ENCODE measurements at regions not wholly inside any gene's neighbourhood (a gene's known extent, or its start where the extent isn't known, plus 50 kb on each side); places are given as distances from the start of the nearest gene placed in this dataset.

DNA sequence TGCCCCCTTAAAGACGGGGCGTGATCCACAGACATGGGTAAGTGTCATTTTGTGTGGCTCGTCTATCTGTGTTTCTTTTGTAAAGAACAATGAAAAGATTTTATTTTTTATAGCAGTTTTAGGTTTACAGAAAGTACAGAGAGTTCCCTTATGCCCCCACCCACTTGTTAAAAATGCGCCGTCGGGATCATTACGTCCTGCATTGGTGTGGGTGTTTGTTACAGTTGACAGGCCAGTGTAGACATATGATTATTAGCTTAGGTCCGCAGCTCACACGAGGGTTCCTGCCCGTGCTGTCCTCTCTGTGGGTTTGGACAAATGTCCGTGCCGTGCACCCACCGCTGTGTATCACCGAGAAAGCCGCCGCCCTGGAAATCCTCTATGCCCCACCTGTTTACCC, 50.5 kb downstream of the RGS12 start:
- no peak for DNase-seq

DNA sequence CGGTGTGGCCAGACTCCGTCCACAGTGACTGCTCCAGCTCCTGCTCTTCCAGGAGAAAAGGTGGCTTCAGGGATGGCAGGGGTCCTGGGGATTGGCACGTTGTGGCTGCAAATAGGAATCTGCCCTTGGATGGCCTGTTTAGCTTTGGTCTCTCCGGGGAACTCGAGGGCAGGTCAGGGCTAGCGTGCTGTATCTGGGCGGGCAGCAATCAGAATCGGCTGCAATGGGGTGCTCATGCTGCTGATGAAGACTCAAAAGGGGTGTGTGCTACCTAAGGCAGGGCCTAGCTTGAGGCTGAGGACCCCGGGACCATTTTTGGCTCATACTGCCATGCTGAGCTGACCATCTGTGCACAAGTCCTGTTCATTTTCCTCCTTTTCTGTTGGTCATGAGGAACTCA, 51.3 kb downstream of the RGS12 start:
- no peak for DNase-seq

DNA sequence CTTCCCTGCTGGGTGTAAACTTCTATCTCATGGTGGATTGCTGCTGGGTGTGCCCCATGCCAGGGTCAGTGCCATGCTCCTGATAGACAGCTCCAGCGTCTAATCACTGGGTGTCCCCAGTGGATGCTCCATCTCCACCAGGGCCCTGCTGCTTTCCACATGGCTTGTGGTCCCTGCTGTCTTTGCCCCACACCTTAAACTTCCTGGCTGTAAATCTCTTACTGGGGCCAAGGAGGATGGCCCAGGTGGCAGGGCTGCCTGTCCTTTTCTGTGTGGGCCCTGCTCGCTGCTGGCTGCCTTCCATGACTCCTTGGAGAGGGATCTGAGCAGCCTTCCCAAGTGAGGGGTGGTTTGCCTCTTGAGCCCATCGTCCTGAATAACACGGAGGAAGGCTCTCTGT, 51.8 kb downstream of the RGS12 start:
- no peak for DNase-seq

DNA sequence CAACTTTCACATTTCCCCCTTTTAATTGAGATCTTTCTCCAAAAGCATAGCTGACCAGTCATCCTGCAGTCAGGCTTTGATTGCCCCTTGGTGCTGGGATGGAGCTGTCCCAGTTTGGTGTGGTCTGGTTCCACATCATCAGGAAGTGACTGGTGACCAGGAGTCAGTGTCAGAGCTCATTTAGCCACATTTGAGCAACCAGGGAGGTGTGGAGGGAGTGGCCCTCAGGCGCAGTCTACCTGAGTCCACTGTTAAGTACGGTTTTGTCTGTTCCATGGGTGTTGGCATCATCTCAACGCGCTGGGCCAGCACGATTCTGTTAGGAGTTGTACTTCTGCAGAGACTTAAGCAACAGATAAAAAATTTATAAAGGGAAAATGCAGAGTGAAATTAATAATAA, 52.6 kb downstream of the RGS12 start:
- no peak for DNase-seq

DNA sequence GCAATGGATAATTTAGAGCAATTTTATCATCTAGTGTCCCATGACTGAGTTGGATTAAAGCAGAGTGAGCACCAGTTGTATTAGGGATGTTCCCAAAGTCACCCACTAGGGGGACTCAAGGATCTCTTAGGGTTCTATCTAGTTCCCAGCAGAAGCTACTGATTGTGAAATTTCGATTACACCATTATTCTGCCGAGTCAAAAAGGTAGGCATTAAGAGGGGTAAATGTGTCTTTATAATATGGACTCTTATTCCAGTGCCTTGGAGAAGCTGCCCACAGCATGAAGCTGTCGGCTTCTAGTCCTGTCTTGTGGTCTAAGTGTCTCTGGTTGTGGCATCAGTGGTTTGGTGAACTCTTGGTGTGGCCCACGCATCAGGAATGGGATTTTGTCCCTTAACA, 53.3 kb downstream of the RGS12 start:
- DNase-seq: peak; percentile 7

DNA sequence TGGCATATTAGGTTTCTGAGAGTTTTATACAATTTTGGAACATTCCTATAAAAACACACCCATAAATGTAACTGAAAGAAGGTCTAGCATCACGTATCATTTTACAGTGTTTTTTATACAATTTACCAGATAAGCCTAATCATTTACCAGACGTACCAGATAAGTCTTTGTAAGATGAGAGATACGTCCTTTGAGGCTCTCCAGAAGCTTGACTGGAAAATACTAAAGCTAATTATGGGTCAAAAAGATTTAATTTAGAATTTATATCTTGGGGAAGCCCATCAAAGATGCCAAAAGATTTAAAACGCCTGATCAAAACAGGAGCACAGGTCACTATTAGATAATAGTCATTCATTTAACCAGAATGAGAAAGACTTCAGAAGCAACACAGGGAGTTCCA, 55.0 kb downstream of the RGS12 start:
- DNase-seq: no peak

DNA sequence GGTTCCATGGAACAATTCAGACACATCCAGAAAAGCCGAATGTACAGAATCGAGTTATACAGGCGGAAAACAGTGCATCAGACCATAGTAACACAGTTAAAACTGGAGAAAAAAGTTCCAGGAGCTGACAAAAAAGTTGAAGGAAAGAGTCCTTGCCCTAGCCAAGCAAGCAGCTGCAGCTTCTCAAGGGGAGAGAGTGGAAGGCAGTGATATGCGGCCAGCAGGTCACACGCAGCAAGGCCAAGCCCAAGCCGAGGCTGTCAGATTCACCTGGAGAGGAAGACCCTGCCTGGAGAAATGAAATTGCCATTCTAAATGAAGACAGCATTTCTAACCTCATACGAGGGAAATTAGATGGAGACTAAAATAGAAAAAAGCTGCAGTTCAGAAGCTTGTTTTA, 55.8 kb downstream of the RGS12 start:
- DNase-seq: no peak

DNA sequence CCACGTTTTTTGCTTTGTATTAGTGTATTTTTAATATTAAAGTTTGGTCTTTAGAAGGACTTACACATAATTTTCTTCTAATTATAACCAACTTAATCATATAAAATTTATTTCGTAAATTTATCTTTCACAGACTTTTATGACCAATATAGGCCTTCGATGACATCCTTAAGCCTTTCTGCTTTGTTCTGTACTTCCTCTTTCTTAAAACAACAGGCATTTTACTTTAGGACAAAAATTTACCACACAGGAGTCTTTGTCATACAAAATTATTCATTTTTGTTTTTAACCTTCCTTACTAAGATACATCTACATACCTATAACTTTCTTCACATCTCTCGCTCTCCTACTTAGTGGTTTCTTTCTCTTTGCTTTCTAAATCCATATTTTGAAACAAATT, 56.3 kb downstream of the RGS12 start:
- no peak for DNase-seq

DNA sequence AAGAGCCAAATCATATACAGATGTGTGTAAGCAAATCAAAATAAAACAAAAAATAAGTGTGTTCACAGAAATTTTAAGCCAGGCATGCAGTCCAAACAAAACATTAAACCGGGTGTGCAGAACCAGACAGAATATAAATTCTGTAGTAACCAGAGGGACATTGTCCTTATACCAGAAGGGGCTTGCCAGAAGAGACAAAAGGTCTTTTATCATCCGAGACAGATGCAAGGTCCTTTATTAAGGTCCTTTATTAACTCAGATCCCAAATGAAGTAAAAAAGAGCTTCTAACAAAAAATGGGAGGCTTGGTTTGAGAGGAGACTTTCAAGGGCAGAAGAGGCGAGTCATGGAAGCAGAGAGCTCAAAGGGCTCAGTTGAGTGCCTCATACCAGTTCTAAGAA, 59.2 kb downstream of the RGS12 start:
- DNase-seq: no peak

DNA sequence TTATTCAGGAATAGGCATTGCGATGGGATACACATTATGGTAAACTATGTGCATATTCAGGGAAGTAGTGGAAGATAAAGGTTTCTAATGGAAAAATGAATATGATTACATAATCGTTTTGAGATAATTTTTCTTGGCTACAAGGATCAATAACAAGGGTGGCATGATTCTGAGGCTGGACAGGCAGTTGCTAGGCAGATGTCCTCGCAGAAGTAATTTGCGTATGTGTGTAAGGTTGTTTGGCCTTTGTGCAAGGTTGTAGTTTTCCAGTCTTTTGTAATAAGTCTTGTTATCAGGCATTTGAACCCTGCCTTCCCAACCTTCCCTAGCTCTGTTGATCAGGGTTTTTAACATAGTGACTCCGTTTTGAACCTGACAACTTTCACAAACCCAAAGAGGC, 59.7 kb downstream of the RGS12 start:
- no peak for DNase-seq

DNA sequence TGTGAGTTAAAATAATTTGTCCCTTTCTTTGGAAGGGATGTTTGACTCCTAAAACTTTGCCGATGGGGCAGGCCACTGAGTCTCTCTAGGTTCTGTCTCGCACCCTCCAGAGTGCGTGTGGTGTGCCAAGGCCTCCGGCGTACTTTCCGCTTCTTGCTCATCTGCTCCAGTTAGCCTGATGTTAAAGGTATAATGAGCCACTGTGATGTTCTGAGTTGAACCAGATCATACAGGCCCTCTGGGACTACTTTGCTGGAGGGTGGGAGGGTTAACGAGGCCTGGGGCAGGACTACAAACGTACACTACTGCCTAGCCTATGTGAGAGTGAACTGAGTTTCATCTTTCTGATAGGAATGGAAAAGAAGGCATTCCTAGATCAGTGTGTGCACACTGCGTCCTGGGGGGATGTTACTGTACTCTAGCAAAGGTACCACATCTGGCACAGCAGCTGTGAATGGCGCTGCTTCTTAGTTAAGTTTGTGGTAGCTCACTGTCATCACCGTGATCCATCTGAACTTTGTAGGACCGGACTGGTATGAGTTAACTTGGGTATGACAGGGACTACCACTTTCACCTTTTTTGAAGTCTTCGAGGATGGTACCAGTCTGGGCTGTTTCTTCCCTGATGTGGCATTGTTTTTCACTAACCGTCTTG, 60.2 kb downstream of the RGS12 start:
- no peak for DNase-seq

DNA sequence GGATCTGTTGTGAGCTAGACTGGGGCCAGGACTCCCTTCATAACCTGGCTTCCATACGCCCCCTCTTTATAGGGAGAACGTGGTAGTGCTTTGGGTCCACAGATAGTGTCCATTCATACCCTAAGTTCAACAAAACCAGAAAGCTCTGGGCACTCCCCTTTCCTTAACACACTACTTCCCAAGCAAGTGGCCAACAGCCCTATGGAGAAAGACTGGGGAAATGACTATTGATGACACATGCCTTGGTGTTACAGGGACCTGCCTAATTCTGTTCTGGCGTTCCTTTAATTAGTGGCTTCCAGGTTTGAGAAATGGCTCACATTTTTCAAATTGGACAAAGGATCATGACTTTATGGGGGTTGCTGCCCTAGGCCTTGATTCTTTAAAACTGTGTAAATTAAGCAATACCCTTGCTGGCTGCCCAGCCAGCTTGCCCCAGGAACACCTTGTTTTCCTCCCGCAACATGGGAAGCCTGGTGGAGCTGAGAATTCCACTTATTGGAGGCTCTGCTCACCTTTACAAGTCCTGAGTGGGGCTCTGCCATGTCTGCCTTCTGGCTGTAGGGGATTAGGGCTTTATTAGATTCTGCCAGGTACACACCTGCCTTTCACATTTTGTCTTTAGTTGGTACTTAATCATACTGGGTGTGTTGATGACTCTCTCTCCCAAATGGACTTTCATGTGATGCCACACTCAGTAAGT, 61.1 kb downstream of the RGS12 start:
- no peak for DNase-seq

DNA sequence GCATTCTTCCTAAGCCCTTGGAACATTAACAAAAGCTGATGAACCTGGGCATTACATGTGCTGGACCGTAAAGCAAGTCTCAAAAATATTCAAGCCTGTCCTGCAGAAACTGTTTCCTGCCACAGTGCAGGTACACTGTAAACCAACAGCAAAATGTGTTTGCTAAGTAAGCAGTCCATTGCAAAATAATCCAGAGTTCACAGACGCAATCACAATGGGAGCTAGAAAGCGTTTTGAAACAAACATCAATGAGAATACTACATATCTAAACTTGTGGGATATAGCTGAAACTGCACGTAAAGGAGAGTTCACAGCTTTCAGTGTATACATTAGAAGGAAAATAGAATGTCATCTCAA, 61.6 kb downstream of the RGS12 start:
- DNase-seq: no peak

DNA sequence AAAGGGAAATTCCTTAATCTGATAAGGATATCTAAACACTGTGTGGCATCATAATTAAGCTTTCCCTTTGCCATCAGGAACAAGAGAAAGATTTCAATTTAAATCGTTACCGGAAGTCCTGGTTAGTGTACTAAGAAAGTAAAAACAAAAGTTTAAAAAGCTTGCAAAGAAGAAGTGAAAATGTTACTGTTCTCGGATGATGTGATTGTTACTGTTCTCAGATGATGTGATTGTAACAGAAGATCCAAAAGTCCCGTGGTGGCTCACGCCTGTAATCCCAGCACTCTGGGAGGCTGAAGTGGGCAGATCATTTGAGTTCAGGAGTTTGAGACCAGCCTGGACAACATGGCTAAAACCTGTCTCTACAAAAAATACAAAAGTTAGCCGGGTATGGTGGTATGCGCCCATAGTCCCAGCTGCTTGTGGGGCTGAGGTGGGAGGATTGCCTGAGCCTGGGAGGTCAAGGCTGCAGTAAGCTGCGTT, 62.5 kb downstream of the RGS12 start:
- DNase-seq: no peak

DNA sequence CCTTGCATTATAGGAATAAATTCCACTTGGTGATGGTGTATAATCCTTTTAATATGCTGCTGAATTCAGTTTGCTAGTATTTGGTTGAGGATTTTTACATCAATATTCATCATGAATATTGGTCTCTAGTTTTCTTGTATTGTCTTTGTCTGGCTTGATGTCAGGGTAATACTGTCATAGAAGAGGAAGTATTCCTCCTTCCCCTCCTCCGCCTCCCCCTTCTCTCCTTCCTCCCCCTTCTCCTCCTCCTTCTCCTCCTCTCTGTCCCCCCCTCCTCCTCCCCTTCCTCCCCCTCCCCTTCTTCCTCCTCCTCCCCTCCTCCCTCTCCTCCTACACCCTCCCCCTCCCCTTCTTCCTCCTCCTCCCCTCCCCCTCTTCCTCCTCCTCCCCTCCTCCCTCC, 65.8 kb downstream of the RGS12 start:
- DNase-seq: no peak

DNA sequence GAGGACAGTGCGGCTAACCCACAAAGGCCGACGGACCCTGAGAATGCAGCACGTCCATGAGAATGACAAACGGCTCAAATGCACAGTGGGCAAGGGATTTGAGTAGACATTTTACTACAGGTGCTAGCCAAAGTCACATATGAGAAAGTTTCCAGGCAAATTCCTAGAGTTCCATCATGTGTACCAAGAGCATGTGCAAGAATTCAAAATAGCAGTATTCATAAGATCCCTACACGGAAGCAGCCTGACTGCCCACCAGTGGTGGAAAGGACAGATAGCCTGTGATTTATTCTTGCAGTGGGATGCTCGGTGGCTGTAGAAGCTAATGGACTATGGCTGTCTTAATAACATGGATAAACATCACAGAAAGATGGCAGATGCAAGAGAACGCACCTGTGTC, 68.0 kb downstream of the RGS12 start:
- DNase-seq: no peak

DNA sequence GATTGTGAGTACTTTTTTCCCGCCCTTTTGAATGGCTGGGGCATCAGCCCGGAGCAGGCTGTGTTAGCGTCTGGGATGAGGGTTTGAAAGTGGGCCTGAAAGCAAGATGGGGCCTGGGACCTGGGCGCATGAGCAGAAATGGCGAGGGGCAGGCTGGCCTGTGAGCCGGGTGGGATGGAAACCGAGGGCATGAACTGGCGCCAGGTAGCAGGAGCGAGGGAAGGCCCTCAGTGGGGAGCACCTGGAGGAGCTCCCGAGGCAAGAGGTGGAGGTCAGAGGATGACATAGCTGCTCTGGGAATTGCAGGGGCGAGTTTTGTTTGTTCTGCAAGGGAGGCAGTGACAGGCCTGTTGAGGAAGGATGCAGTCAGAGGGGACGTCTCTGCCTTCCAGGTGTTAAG, 68.6 kb downstream of the RGS12 start:
- no peak for DNase-seq

DNA sequence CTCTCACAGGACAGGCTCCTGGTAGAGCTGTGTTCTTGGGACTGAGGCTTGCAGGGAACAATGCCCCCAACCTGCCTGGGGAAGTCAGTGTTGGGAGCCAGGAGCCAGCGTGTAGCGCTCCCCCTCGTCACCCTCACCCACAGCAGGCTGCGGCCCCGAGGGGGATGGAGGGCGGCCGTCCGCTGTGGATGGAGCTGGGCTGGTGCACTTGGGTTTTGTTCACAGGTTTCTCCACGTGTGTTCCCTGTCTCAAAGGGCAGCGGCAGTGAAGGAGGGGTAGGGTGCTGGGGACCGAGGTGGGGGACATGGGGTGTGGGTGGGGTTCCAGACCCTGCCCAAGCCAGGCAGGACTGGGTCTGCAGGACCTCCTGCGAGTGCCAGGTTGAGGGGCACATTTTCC, 69.1 kb downstream of the RGS12 start:
- DNase-seq: no peak

DNA sequence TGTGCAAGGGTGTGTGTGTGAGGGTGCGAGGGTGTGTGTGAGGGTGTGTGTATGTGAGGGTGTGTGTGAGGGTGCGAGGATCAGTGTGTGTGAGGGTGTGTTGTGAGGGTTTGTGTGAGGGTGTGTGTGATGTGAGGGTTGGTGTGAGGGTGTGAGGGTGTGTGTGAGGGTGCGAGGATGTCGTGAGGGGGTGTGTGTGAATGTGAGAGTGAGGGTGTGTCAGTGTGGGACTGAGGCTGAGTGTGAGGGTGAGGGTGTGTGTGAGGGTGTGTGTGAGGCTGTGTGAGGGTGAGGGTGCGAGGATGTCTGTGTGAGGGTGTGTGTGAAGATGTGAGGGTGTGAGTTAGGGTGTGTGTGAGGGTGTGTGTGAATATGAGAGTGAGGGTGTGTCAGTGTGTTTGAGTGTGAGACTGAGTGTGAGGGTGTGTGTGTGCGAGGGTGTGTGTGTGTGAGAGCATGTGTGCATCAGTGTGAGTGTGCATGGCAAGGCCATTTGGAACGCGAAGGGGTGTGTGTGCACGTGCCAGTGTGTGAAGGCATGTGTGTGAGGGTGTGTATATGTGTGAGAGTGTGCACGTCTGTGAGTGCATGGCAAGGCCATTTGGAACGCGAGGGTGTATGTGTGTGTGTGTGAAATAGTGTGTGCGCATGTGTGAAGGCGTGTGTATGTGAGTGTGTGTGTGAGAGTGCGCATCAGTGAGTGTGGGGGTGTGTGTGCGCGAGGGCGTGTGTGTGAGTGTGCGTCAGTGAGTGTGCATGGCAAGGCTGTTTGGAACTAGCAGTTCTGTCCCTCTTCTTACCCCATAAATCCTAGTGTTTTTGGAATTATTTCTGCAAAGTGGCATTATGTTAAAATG, 69.8 kb downstream of the RGS12 start:
- DNase-seq: no peak

DNA sequence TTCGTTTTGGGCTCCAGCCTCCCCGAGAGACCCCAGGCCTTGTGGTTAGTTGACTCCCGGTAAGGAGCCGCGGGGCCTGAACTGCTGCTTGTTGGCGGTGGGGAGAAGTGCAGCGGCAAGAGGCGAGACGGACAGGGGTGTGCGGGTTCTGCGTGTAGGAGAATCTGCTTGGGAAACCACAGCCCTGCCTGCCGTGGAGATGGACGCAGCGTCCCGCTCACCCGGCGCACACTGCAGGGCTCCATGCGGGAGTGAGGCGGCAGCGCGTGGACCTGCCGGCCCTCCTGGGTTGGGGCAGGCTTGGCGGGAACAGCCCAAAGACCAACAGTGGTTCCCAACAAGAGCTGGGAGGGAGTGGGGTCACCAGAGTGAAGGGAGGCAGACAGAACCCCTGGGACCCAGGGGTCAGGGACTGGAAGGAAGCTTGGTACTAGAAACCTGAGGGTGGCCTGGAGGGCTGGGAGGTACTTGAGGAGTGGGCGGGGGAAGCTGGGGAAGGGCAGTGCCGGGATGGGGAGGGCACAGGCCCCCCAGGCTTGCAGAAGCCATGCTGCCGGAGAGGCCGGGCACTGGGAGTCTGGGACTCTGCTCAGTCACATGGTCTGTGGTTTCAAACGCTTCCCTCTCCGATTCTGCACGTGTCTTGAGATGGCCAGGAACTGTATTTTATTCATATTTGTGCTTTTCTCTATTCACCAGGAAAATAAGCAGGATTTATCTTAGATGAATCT, 70.8 kb downstream of the RGS12 start:
- no peak for DNase-seq

DNA sequence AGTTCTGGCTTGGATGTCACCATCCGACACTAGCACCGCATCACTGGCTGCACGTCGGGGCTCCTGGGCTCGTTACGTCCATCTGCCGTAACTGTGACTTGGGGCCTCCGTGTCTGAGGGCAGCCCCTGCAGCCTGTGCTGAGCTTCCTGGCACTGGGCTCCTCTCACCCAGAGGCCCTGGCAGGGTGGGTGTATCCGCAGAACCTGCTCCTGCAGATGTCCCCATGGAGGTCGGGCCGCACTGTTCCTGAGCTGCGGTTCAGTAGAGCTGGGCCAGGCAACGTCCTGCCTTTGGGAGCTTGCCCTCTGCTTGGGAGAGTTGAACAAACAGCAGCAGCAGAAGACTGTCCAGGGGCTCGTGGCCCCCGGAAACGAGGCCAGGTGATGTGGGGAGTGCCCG, 71.4 kb downstream of the RGS12 start:
- no peak for DNase-seq

DNA sequence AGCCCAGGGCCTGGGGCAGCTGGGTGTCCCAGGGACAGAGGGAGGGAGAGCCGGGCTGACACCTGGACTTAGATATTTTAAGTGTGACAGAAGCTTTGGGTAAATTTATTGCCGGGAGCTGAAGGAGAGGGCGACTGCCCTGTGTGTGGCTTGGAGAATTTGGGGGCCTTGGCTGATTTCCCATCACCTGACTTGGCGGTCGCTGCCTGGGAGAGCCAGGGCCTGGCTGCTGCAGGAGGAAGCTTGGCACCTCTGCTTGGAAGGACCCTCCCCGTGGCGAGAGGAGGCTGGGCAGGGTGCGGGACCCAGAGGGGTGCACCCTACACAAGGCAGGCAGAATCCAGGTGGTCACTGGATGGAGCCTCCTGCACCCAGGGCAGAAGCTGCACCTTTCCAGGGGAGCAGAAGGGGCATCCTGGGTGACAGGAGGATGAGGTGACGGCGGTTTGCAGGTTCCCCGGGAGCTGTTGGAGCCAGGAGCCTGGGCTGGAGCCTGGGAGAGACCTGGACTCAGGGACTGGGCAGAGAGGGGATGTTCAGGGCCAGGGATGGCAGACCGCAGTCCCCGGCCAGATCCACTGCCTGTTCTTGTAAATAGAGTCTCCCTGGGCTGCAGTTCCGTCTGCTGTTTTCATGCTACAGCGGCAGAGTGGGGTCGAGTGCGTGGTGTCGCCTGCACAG, 72.0 kb downstream of the RGS12 start:
- no peak for DNase-seq

DNA sequence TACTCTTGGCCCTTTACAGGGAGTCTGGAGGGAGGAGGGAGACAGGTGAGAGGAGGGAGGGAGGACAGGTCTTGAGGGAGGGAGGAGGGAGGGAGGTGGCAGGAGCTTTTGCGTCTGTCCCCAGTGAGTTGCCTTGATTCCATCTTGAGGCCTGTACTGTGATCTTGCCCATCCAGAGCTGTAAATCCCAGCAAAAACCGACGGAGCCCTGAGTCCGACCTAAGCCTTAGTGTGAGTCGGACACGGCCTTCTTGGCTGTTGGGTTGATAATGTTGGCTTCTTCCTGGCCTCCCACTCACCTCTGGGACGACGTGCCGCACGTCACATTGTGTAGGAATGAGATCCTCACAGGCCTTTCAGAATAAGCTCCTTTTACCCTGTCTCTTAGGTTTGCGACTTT, 72.5 kb downstream of the RGS12 start:
- DNase-seq: no peak
